Endodermal cell (in vitro differentiated cells): ENCODE measurements at regions not wholly inside any gene's neighbourhood (a gene's known extent, or its start where the extent isn't known, plus 50 kb on each side); places are given as distances from the start of the nearest gene placed in this dataset.
"Not testable (repeated sequence)": the region's sequence is repeated elsewhere in the genome, so short reads cannot be mapped to it uniquely, and the experiment has no call there.

ENCODE experiments used
- DNase-seq: peaks from one replicate; pipeline ENCODE4 v3.0.0-alpha.2; 2017
- H3K27ac ChIP-seq: 2 replicates; pipeline ENCODE4 v1.5.1; 2013; ENCODE audit warnings: mild to moderate bottlenecking, low read depth, low read length, moderate library complexity
- H3K27me3 ChIP-seq: 2 replicates; pipeline ENCODE4 v1.6.1; 2013; ENCODE audit warnings: mild to moderate bottlenecking, low read length, moderate library complexity; ENCODE audit not compliant: insufficient read depth, control insufficient read depth, poor library complexity, severe bottlenecking
- H3K36me3 ChIP-seq: 2 replicates; pipeline ENCODE4 v1.7.0; 2013; ENCODE audit warnings: mild to moderate bottlenecking, low read length, moderate library complexity; ENCODE audit not compliant: control insufficient read depth, insufficient read depth
- H3K4me1 ChIP-seq: one replicate; pipeline ENCODE4 v1.7.0; 2013; ENCODE audit warnings: low read length; ENCODE audit not compliant: control insufficient read depth, insufficient read depth
- H3K4me3 ChIP-seq: 2 replicates; pipeline ENCODE4 v1.5.1; 2013; ENCODE audit warnings: mild to moderate bottlenecking, low read length, moderate library complexity
- H3K9ac ChIP-seq: 2 replicates; pipeline ENCODE4 v1.6.1; 2013; ENCODE audit warnings: mild to moderate bottlenecking, low read length, moderate library complexity; ENCODE audit not compliant: poor library complexity, severe bottlenecking; ENCODE audit errors: extremely low read depth
- H3K9me3 ChIP-seq: 2 replicates; pipeline ENCODE4 v1.6.1; 2013; ENCODE audit warnings: mild to moderate bottlenecking, low read length, moderate library complexity; ENCODE audit not compliant: control insufficient read depth
- H3K27ac Mint-ChIP-seq: 2 replicates; pipeline ENCODE4 v1.8.0; 2020; ENCODE audit warnings: mixed read lengths
- H3K27me3 Mint-ChIP-seq: 2 replicates; pipeline ENCODE4 v1.8.0; 2021; ENCODE audit warnings: mild to moderate bottlenecking, mixed read lengths; ENCODE audit not compliant: insufficient read depth
- H3K36me3 Mint-ChIP-seq: 2 replicates; pipeline ENCODE4 v1.8.0; 2020; ENCODE audit warnings: low read depth, mixed read lengths
- H3K4me1 Mint-ChIP-seq: 2 replicates; pipeline ENCODE4 v1.8.0; 2020; ENCODE audit warnings: mixed read lengths
- H3K4me3 Mint-ChIP-seq: 2 replicates; pipeline ENCODE4 v1.8.0; 2020; ENCODE audit warnings: mild to moderate bottlenecking, moderate library complexity, mixed read lengths
- H3K9me3 Mint-ChIP-seq: 2 replicates; pipeline ENCODE4 v1.8.0; 2020; ENCODE audit warnings: mild to moderate bottlenecking, mixed read lengths
- WGBS, 2 experiments: methylation state at CpG; one replicate each; pipeline versions ENCODE4 v1.1.5 to v1.1.7; 2013; ENCODE audit warnings: missing lambda C conversion rate in 2 of 2, mixed read lengths in 1 of 2; ENCODE audit not compliant: insufficient coverage in 1 of 2, insufficient read length in 1 of 2; 5-methylcytosine and 5-hydroxymethylcytosine counted together
- TF ChIP-seq, protein P1 (sequence below): fragments of 200-600 bp; sonication (generic); conservative IDR thresholded peaks from 2 replicates; pipeline ENCODE4 v1.5.0; 2021; ENCODE audit warnings: antibody characterized with exemption, mild to moderate bottlenecking

DNA sequence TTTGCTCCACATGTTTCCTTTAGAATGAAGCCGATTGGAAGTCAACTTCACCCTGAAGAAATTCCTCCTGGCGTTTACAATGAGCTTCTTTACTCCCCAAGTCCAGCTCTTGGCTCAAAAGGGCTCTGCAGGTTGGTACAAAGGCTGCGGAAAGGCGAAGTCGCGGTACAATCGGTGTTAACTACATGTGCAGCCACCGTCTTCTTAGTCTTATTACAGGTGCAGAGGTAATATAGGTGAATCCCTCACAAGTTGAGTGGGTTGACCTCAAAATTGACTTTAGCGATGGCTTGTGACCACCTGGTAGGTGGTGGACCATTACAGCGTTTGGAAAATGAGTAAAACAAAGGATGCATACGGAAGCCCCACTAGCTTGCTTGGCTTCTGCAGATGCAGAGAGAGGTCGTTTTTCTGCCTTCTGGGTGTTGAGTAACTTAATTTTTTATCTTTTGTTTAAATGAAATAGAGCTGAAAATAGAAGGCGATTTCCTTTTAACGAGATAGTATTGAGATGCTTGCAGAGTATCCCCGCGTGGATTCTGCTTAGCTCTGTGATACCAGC lies 98.0 kb downstream of the TRIM27 start:
- H3K9me3 Mint-ChIP-seq = peaks cover 2% of the 10 kb centered on the region
- H3K4me1 ChIP-seq = no peaks in the 10 kb centered on the region
- H3K27me3 ChIP-seq = peaks cover 85% of the 10 kb centered on the region
- DNase-seq = no peak
- no peak overlapping the region for H3K27ac ChIP-seq
- WGBS, 2 experiments = 12% methylated on average over 16 of the region's 16 CpGs
- H3K36me3 Mint-ChIP-seq = no peaks in the 10 kb centered on the region
- no peak overlapping the region for H3K9ac ChIP-seq
- H3K27ac Mint-ChIP-seq = no peak overlapping the region
- no peaks in the 10 kb centered on the region for H3K9me3 ChIP-seq
- H3K4me3 Mint-ChIP-seq = peak overlapping the region; percentile 60
- peaks cover 94% of the 10 kb centered on the region for H3K27me3 Mint-ChIP-seq
- TF ChIP-seq, protein P1, sequence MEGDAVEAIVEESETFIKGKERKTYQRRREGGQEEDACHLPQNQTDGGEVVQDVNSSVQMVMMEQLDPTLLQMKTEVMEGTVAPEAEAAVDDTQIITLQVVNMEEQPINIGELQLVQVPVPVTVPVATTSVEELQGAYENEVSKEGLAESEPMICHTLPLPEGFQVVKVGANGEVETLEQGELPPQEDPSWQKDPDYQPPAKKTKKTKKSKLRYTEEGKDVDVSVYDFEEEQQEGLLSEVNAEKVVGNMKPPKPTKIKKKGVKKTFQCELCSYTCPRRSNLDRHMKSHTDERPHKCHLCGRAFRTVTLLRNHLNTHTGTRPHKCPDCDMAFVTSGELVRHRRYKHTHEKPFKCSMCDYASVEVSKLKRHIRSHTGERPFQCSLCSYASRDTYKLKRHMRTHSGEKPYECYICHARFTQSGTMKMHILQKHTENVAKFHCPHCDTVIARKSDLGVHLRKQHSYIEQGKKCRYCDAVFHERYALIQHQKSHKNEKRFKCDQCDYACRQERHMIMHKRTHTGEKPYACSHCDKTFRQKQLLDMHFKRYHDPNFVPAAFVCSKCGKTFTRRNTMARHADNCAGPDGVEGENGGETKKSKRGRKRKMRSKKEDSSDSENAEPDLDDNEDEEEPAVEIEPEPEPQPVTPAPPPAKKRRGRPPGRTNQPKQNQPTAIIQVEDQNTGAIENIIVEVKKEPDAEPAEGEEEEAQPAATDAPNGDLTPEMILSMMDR = no peak
- H3K36me3 ChIP-seq = no peaks in the 10 kb centered on the region
- H3K4me3 ChIP-seq = peak overlapping the region; percentile 88
- H3K4me1 Mint-ChIP-seq = peaks cover 9% of the 10 kb centered on the region

DNA sequence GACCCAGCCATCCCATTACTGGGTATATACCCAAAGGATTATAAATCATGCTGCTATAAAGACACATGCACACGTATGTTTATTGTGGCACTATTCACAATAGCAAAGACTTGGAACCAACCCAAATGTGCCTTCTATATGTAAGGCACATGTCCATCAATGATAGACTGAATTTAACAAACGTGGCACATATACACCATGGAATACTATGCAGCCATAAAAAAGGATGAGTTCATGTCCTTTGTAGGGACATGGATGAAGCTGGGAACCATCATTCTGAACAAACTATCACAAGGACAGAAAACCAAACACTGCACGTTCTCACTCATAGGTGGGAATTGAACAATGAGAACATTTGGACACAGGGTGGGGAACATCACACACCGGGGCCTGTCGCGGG lies 92.1 kb downstream of the TRIM27 start:
- not testable (repeated sequence) for H3K27ac Mint-ChIP-seq, DNase-seq, H3K27ac ChIP-seq, H3K4me3 ChIP-seq, H3K9me3 ChIP-seq, H3K4me1 ChIP-seq, H3K36me3 Mint-ChIP-seq, H3K9me3 Mint-ChIP-seq, H3K4me3 Mint-ChIP-seq, H3K9ac ChIP-seq, H3K36me3 ChIP-seq, H3K4me1 Mint-ChIP-seq
- peaks cover 46% of the 10 kb centered on the region for H3K27me3 ChIP-seq
- 80 to 87% methylated on average over 2 to 5 of the region's 6 CpGs for WGBS, 2 experiments
- peaks cover 87% of the 10 kb centered on the region for H3K27me3 Mint-ChIP-seq

DNA sequence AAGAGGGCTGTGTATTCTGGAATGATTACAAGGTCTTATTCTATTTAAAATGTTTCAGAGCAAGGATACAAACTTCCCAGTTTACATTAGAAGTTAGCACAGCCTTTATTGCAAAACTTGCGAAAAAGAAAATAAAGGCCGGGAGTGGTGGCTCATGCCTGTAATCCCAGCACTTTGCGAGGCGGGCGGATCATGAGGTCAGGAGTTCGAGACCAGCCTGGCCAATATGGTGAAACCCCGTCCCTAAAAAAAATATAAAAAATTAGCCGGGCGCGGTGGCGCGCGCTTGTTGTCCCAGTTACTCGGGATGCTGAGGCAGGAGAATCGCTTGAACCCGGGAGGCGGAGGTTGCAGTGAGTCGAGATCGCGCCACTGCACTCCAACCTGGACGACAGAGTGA lies 87.1 kb downstream of the TRIM27 start:
- not testable (repeated sequence) for H3K36me3 Mint-ChIP-seq, H3K9ac ChIP-seq, H3K9me3 Mint-ChIP-seq, H3K4me1 Mint-ChIP-seq, H3K27ac Mint-ChIP-seq, H3K4me1 ChIP-seq, H3K9me3 ChIP-seq, H3K27ac ChIP-seq, H3K4me3 ChIP-seq, H3K36me3 ChIP-seq
- H3K27me3 ChIP-seq = peaks cover 24% of the 10 kb centered on the region
- peaks cover 59% of the 10 kb centered on the region for H3K27me3 Mint-ChIP-seq
- peak; percentile 52 for DNase-seq
- WGBS, 2 experiments = 82 to 86% methylated on average over 16 to 21 of the region's 21 CpGs
- peak overlapping the region; percentile 85 for H3K4me3 Mint-ChIP-seq

- no peaks in the 10 kb centered on the region for H3K4me1 ChIP-seq
- Mint-ChIP-seq H3K36me3 (no peaks in the 10 kb centered on the region), H3K9me3 (no peaks in the 10 kb centered on the region), H3K27ac (peak overlapping the region; percentile 96), H3K4me3 (peak overlapping the region; percentile 85), H3K4me1 (peaks cover 1% of the 10 kb centered on the region), H3K27me3 (peaks cover 56% of the 10 kb centered on the region)
- peak; percentile 84 for DNase-seq
- no peaks in the 10 kb centered on the region for H3K36me3 ChIP-seq
- H3K9me3 ChIP-seq = no peaks in the 10 kb centered on the region
- WGBS, 2 experiments = 0% methylated on average over 6 to 11 of the region's 11 CpGs
- peak overlapping the region; percentile 90 for H3K4me3 ChIP-seq
- peak overlapping the region; percentile 88 for H3K27ac ChIP-seq
- TF ChIP-seq, protein P1 = no peak
- H3K9ac ChIP-seq = peak overlapping the region; percentile 87
- peaks cover 22% of the 10 kb centered on the region for H3K27me3 ChIP-seq
Observed at GRCh38 chr6:28838289-28838633, 85.5 kb downstream of the TRIM27 start.
